Bronchial epithelial cell (primary cell): ENCODE measurements at regions not wholly inside any gene's neighbourhood (a gene's known extent, or its start where the extent isn't known, plus 50 kb on each side); places are given as distances from the start of the nearest gene placed in this dataset.

ENCODE experiments used
- DNase-seq: peaks from one replicate; pipeline ENCODE4 v3.0.0-alpha.2; 2010; ENCODE audit warnings: low read depth
- FAIRE-seq: peaks from 2 replicates; lab custom pipeline; 2011; peaks lifted over from hg19 to GRCh38; lab: Jason Lieb, UNC
- H3K27me3 ChIP-seq: 2 replicates; pipeline ENCODE4 v1.5.1; 2011; ENCODE audit warnings: low read length; ENCODE audit not compliant: control insufficient read depth, insufficient read depth
- H3K36me3 ChIP-seq: 2 replicates; pipeline ENCODE4 v1.5.1; 2011; ENCODE audit warnings: low read length; ENCODE audit not compliant: control insufficient read depth, insufficient read depth
- H3K4me3 ChIP-seq: 2 replicates; pipeline ENCODE4 v1.5.1; 2011; ENCODE audit warnings: mild to moderate bottlenecking, low read depth, low read length, control low read depth
- TF ChIP-seq, protein P1 (sequence below): IDR thresholded peaks from 2 replicates; pipeline ENCODE4 v1.5.1; 2011; ENCODE audit warnings: mild to moderate bottlenecking, moderate library complexity, low read length, control low read depth, inconsistent platforms; ENCODE audit not compliant: insufficient read depth, severe bottlenecking

DNA sequence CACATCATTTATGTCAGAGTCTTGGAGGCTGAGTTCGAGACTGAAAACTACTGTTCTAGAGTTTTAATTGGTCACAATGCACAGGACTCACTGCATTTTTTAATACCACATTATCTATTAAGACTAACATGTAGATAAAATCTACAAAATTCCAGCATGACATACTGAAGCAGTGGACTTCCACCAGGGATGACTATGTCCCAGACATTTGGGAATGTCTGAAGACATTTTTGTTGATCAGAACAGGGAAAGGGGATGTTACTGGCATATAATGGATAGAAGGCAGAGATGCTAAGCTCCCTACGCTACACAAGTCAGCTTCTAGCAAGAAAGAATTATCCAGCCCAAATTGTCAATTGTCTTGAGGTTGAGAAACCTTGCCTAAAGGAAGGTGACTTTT lies 419.0 kb upstream of the TGFBR2 start:
- Histone ChIP-seq H3K27me3 (no peaks in the 10 kb centered on the region), H3K4me3 (no peak overlapping the region), H3K36me3 (no peaks in the 10 kb centered on the region)
- FAIRE-seq (no peak), DNase-seq (no peak)
- TF ChIP-seq, protein P1, sequence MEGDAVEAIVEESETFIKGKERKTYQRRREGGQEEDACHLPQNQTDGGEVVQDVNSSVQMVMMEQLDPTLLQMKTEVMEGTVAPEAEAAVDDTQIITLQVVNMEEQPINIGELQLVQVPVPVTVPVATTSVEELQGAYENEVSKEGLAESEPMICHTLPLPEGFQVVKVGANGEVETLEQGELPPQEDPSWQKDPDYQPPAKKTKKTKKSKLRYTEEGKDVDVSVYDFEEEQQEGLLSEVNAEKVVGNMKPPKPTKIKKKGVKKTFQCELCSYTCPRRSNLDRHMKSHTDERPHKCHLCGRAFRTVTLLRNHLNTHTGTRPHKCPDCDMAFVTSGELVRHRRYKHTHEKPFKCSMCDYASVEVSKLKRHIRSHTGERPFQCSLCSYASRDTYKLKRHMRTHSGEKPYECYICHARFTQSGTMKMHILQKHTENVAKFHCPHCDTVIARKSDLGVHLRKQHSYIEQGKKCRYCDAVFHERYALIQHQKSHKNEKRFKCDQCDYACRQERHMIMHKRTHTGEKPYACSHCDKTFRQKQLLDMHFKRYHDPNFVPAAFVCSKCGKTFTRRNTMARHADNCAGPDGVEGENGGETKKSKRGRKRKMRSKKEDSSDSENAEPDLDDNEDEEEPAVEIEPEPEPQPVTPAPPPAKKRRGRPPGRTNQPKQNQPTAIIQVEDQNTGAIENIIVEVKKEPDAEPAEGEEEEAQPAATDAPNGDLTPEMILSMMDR = no peak

DNA sequence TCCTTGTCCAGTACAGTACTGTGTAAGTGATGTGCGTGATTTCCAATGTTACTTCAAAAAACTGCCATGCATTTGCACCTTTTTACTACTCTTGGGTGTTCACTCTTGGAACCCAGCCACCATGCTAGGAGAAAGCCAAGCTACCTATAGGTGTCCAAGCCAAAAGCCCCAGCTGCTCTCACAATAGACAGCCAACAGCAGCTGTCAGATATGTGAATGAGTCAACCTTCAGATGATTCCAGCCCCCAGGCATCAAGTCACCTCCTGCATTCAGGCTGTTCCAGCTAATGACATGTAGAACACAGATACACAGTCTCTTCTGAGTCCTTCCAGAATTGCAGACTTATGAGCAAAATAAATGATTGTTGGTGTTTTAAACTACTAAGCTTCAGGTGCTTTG lies 417.7 kb upstream of the TGFBR2 start:
- TF ChIP-seq, protein P1 = no peak
- Histone ChIP-seq H3K4me3 (no peak overlapping the region), H3K27me3 (no peaks in the 10 kb centered on the region), H3K36me3 (no peaks in the 10 kb centered on the region)
- FAIRE-seq (no peak), DNase-seq (peak; percentile 88)

DNA sequence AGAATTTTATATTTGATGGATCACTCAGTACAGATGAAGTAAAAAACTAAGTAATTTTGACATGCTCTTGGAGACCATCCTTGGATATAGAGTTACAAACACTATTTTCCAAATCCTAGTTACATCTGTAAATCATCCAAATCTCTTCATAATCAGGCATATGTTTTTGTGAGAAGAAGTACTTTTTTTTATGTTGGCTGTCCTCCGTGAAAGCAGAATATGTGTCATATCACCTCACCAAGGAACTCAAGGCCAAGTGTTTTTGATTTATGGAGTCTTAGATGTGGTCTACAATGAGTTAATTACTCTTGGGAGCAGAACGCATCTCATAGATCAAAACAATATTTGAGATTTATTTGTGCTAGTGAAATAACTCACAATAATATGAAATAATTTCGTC lies 416.5 kb upstream of the TGFBR2 start:
- H3K27me3 ChIP-seq = no peaks in the 10 kb centered on the region
- no peak for FAIRE-seq
- no peak overlapping the region for H3K4me3 ChIP-seq
- no peak for DNase-seq
- TF ChIP-seq, protein P1 = no peak
- H3K36me3 ChIP-seq = no peaks in the 10 kb centered on the region

DNA sequence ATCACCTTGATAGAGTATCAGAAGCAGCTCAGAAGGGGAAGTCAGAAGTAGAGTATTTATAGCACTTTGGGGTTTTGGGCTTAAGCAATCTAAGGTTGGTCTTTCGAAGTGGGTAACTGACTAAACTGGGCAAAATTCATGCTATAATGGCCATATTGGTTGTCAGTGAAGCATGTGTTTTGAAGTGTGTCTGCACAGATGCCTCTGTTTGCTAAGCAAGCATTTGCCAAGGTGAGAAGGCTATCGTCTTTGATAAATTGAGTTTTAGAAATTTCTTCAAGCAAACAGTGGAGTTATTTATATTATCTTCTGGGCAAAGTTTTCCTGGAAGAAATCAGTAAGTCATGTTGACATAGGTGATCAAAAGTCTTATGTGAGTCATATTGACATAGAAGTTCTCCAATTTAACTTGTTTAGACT lies 412.8 kb upstream of the TGFBR2 start:
- DNase-seq = peak; percentile 34
- no peak for FAIRE-seq
- no peaks in the 10 kb centered on the region for H3K36me3 ChIP-seq
- no peak overlapping the region for H3K4me3 ChIP-seq
- TF ChIP-seq, protein P1 = no peak
- no peaks in the 10 kb centered on the region for H3K27me3 ChIP-seq

DNA sequence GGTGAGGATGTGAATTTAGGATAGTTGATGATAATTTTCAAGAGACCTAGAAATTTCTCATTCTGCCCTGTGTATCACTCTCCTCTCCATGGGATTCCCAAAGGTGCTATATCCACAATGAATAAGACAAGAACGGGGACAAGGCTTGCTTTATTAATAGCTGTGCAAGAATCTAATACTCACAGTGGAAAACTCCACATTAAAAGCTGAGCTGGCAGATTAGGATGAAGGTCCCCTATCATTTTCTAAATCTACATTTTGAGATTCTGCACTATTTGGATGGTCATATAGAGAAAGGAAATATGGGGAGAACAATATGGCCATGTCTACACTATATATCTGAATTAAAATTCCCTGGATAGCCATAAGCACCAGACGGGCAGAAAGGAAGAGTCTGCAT lies 411.0 kb upstream of the TGFBR2 start:
- FAIRE-seq = no peak

DNA sequence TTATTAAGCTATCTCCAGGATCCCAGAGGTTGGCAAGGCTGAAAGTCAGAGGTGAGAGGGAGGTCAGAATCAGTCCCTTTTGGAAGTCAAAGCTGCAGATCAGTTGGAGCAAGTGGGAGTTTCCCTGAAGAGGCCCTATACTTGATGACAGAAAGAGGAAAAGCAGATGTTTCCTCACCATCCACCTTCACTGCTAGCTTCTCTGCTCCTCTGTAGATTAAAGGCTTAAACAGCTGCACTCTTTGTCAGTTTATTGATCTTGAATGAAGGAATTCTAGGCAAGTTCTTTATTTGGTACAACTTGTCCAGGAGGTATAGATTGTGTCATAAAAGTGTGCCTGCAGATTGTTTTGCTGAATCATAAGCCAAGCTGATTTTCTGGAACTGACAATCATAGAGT lies 408.2 kb upstream of the TGFBR2 start:
- no peaks in the 10 kb centered on the region for H3K36me3 ChIP-seq
- no peaks in the 10 kb centered on the region for H3K27me3 ChIP-seq
- FAIRE-seq = peak; percentile 80
- no peak for DNase-seq
- TF ChIP-seq, protein P1 = no peak
- no peak overlapping the region for H3K4me3 ChIP-seq

More for the DNA sequence above, 411.0 kb upstream of the TGFBR2 start:
- Histone ChIP-seq H3K27me3 (no peaks in the 10 kb centered on the region), H3K4me3 (no peak overlapping the region), H3K36me3 (no peaks in the 10 kb centered on the region)
- DNase-seq = no peak
- TF ChIP-seq, protein P1 = no peak
